ENCODE measurements at regions not wholly inside any gene's neighbourhood (a gene's known extent, or its start where the extent isn't known, plus 50 kb on each side); places are given as distances from the start of the nearest gene placed in this dataset.
"Not testable (repeated sequence)": the region's sequence is repeated elsewhere in the genome, so short reads cannot be mapped to it uniquely, and the experiment has no call there.

DNA sequence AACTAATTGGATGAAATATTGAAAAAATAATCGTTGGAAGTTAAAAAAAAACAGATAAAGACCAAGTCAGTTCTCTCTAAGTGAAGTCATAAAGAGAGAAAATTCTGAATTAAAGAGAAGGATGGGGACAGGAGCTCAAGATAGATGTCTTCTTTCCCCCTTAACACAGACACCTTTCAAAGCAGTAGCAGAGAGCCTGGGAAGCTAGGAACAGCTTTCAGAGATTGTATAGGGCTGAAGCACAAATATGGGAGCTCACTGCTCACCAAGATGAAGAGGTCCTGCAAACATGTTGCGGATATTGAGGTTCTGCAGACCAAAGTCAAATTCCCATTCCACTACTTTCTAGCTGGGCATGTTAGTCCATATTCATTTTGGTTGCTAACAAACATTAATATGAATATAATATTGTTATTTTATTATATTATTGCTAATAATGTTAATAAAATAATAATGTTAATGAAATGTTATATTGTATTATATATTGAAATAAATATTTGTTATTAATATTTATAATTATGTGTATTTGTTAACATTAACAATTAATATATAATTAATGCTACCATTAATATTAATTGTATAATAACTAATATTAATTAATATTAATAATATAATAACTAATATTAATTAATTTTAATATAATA, 319.1 kb downstream of the OXSM start:
- no peak for FAIRE-seq
- DNase-seq (ENCODE audit: insufficient read length, low spot score): no peak
- TF ChIP-seq TAF1 (IDR thresholded peaks at IDR 0.05; ENCODE audit: low read depth, low read length) (no peak), SPI1 (IDR thresholded peaks at IDR 0.05; ENCODE audit: low read depth, low read length) (no peak), POLR2AphosphoS5 (IDR thresholded peaks at IDR 0.05; ENCODE audit: low read depth, low read length) (no peak), PAX5 (IDR thresholded peaks at IDR 0.05; ENCODE audit: insufficient read depth, low read length, severe bottlenecking) (no peak), POLR2A (IDR thresholded peaks at IDR 0.05; ENCODE audit: low read depth, low read length) (no peak), POU2F2 (IDR thresholded peaks at IDR 0.05; ENCODE audit: low read depth, low read length) (no peak)

DNA sequence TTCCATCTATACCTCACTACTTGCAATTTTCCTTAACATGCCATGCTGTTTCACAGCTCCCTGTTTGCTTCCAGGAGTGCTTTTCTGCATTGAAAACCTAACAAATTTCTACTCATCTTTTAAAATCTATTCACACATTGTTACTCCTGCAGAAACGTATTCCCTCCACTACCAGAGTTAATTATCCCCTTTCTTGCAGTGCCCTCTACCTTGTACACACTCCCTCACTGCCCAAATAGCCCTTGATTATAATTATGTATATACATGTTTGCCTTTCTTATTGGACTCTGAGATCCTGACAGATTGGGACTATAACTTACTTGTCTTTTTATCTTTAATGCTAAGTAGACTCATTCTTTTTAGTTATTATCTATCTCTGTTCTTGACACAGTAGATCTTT, 325.0 kb downstream of the OXSM start:
- TF ChIP-seq POLR2AphosphoS5 (IDR thresholded peaks at IDR 0.05; ENCODE audit: low read depth, low read length) (no peak), POLR2A (IDR thresholded peaks at IDR 0.05; ENCODE audit: low read depth, low read length) (no peak), SPI1 (IDR thresholded peaks at IDR 0.05; ENCODE audit: low read depth, low read length) (no peak), PAX5 (IDR thresholded peaks at IDR 0.05; ENCODE audit: insufficient read depth, low read length, severe bottlenecking) (no peak), POU2F2 (IDR thresholded peaks at IDR 0.05; ENCODE audit: low read depth, low read length) (no peak), TAF1 (IDR thresholded peaks at IDR 0.05; ENCODE audit: low read depth, low read length) (no peak)
- no peak for DNase-seq (ENCODE audit: insufficient read length, low spot score)
- no peak for FAIRE-seq

DNA sequence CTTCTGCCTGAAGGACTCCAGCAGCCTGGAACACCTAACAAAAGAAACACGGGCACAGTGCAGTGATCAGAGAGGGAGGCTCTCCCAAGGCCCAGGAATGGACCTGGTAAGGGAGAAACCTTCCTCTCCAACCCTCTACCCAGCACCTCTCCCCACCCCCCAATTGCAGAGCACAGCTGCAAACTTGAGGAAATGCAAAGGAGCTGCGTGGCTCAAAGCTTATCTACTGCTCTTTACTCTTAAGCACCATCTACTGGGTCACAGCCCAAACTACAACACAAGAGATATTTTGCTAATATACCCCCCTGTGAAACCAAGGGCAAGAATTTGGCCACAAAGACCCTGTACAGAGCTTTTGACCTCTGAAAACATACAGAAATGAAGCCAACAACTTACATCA, 328.3 kb downstream of the OXSM start:
- TF ChIP-seq PAX5 (IDR thresholded peaks at IDR 0.05; ENCODE audit: insufficient read depth, low read length, severe bottlenecking): no peak
- TF ChIP-seq POLR2A (IDR thresholded peaks at IDR 0.05; ENCODE audit: low read depth, low read length): no peak
- no peak for TF ChIP-seq POU2F2 (IDR thresholded peaks at IDR 0.05; ENCODE audit: low read depth, low read length)
- TF ChIP-seq SPI1 (IDR thresholded peaks at IDR 0.05; ENCODE audit: low read depth, low read length): no peak
- TF ChIP-seq TAF1 (IDR thresholded peaks at IDR 0.05; ENCODE audit: low read depth, low read length): no peak
- TF ChIP-seq POLR2AphosphoS5 (IDR thresholded peaks at IDR 0.05; ENCODE audit: low read depth, low read length): no peak
- FAIRE-seq (no peak), DNase-seq (ENCODE audit: insufficient read length, low spot score) (no peak)

DNA sequence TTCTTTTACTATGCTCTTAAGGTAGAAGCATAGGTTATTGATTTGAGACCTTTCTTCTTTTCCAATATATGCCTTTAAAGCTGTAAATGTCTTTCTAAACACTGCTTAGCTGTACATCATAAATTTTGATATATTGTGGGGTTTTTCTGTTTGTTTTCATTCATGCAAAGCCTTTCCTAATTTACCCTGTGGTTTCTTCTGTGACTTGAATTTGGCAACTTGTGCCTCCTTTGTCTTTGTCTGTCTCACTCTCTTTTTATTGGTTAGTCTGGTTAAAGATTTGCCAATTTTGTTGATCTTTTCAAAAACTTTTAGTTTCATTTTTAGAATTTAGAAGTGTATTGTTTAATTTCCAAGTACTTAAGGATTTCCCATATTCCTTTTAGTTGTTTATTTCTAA, 343.1 kb downstream of the OXSM start:
- DNase-seq (ENCODE audit: insufficient read length, low spot score) (no peak), FAIRE-seq (no peak)
- no peak for TF ChIP-seq TAF1 (IDR thresholded peaks at IDR 0.05; ENCODE audit: low read depth, low read length)
- no peak for TF ChIP-seq SPI1 (IDR thresholded peaks at IDR 0.05; ENCODE audit: low read depth, low read length)
- TF ChIP-seq POLR2AphosphoS5 (IDR thresholded peaks at IDR 0.05; ENCODE audit: low read depth, low read length): no peak
- TF ChIP-seq PAX5 (IDR thresholded peaks at IDR 0.05; ENCODE audit: insufficient read depth, low read length, severe bottlenecking): no peak
- TF ChIP-seq POU2F2 (IDR thresholded peaks at IDR 0.05; ENCODE audit: low read depth, low read length): no peak
- TF ChIP-seq POLR2A (IDR thresholded peaks at IDR 0.05; ENCODE audit: low read depth, low read length): no peak

DNA sequence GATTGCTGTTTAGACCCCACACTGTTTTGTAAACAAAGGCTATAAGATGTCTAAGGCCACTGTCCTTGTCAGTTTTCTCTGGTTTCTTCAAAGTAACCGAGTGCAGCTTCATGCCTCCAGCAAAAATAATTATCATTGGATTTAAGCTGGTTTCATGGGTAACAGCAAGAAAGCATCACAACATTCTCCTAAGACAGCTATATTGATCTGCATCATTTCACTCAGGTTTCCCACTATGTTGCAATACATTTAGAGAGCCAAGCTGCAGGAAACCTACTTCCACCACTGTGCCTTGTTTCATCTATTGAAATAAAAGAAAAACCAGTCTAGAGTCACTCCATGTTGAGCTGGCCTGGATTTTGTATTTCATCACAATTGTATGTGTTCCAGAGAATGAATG, 351.4 kb downstream of the OXSM start:
- DNase-seq (ENCODE audit: insufficient read length, low spot score): no peak
- TF ChIP-seq POLR2A (IDR thresholded peaks at IDR 0.05; ENCODE audit: low read depth, low read length): no peak
- no peak for TF ChIP-seq TAF1 (IDR thresholded peaks at IDR 0.05; ENCODE audit: low read depth, low read length)
- TF ChIP-seq POU2F2 (IDR thresholded peaks at IDR 0.05; ENCODE audit: low read depth, low read length): no peak
- TF ChIP-seq SPI1 (IDR thresholded peaks at IDR 0.05; ENCODE audit: low read depth, low read length): no peak
- FAIRE-seq: no peak

DNA sequence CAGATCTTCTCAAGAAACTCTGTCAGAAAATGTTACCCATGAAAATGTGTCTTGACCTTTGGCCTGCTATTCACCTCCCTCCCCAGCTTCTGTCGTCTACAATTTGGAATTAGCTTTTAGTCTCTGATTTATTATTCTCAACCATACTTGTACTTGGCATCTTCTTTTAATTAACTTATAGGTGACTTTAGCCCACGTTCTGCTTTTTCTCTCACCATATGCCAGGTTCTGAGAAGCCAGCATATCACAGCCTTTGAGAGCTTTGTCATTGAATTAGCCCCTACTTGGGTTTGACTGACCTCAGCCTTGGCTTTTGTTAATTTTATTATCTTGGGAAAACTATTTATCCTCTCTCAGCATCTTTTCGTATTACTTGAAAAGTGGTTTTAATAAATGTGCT, 355.9 kb downstream of the OXSM start:
- FAIRE-seq (no peak), DNase-seq (ENCODE audit: insufficient read length, low spot score) (no peak)
- no peak for TF ChIP-seq POLR2A (IDR thresholded peaks at IDR 0.05; ENCODE audit: low read depth, low read length)
- no peak for TF ChIP-seq POU2F2 (IDR thresholded peaks at IDR 0.05; ENCODE audit: low read depth, low read length)
- TF ChIP-seq SPI1 (IDR thresholded peaks at IDR 0.05; ENCODE audit: low read depth, low read length): no peak
- no peak for TF ChIP-seq POLR2AphosphoS5 (IDR thresholded peaks at IDR 0.05; ENCODE audit: low read depth, low read length)
- no peak for TF ChIP-seq TAF1 (IDR thresholded peaks at IDR 0.05; ENCODE audit: low read depth, low read length)
- TF ChIP-seq PAX5 (IDR thresholded peaks at IDR 0.05; ENCODE audit: insufficient read depth, low read length, severe bottlenecking): no peak

DNA sequence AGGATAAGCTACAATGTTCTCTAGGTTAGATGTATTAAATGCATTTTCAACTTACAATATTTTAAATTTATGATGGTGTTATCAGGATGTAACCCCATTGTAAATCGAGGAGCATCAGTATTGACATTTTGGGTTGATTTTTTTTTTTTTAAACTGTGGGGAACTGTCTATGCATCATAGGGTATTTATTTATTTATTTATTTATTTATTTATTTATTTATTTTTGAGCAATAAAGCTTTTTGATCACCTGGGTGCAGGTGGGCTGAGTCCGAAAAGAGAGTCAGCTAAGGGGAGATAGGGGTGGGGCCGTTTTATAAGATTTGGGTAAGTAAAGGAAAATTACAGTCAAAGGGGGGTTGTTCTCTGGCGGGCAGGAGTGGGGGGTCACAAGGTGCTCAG, 367.5 kb downstream of the OXSM start:
- not testable (repeated sequence) for DNase-seq (ENCODE audit: insufficient read length, low spot score); FAIRE-seq

DNA sequence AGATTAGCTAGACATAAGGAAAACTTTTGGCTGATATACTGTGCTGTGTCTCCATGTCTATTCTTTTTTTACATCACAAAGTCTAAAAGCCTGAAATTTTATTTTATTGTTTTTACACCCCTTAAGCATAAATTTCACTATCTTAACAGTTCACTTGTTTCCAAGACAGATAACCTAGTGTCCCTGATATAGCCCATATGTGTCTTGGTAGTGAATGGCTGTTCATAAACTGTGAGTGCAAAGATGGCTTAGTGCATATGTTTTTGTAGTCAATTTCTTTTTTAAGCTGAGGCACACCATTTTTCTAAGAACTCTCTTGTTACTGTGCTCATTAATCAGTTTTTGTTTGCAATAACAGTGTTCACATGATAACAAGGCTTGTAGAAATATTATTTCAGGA, 381.1 kb downstream of the OXSM start:
- TF ChIP-seq POLR2AphosphoS5 (IDR thresholded peaks at IDR 0.05; ENCODE audit: low read depth, low read length): no peak
- no peak for TF ChIP-seq POLR2A (IDR thresholded peaks at IDR 0.05; ENCODE audit: low read depth, low read length)
- no peak for TF ChIP-seq PAX5 (IDR thresholded peaks at IDR 0.05; ENCODE audit: insufficient read depth, low read length, severe bottlenecking)
- no peak for TF ChIP-seq SPI1 (IDR thresholded peaks at IDR 0.05; ENCODE audit: low read depth, low read length)
- no peak for TF ChIP-seq POU2F2 (IDR thresholded peaks at IDR 0.05; ENCODE audit: low read depth, low read length)
- no peak for TF ChIP-seq TAF1 (IDR thresholded peaks at IDR 0.05; ENCODE audit: low read depth, low read length)
- DNase-seq (ENCODE audit: insufficient read length, low spot score) (no peak), FAIRE-seq (no peak)

DNA sequence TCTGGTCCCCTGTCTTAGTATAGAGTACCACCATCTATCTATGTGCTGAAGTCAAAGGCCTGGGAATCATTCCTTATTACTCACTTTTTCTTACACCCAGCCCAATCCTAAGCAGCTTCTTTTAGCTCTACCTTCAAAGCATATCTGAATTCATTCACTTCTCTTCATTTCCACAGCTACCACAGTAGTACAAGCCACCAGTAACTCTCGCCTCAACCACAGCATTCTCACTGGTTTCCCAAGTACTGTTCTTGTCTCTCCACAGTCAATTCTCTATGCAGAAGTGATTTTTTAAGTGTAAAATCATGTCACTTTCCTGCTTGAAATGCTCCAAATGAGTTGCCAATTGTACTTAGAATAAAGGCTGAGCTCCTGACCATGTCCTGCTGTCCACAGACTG, 401.7 kb downstream of the OXSM start:
- DNase-seq (ENCODE audit: insufficient read length, low spot score) (no peak), FAIRE-seq (no peak)
- no peak for TF ChIP-seq TAF1 (IDR thresholded peaks at IDR 0.05; ENCODE audit: low read depth, low read length)
- TF ChIP-seq POLR2A (IDR thresholded peaks at IDR 0.05; ENCODE audit: low read depth, low read length): no peak
- TF ChIP-seq SPI1 (IDR thresholded peaks at IDR 0.05; ENCODE audit: low read depth, low read length): no peak
- no peak for TF ChIP-seq PAX5 (IDR thresholded peaks at IDR 0.05; ENCODE audit: insufficient read depth, low read length, severe bottlenecking)
- no peak for TF ChIP-seq POLR2AphosphoS5 (IDR thresholded peaks at IDR 0.05; ENCODE audit: low read depth, low read length)
- TF ChIP-seq POU2F2 (IDR thresholded peaks at IDR 0.05; ENCODE audit: low read depth, low read length): no peak

DNA sequence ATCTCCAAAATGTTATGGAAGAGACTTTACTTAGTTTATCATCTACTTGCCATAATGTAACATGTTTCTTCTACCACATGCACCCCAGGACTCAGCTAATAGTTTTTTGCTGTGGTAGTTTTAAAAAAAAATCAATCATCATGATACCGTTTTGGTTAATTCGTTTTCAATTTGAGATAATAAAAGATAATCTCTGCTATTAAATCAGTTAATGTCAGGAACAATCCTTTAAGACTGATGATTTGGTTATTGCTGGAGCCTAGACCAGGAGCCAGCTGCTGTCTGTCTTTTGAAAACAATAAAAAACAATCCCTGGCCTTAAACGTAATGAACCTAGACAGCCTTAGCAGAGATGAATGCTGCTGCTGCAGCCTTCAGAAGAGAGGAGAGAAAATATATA, 403.7 kb downstream of the OXSM start:
- FAIRE-seq (no peak), DNase-seq (ENCODE audit: insufficient read length, low spot score) (no peak)
- TF ChIP-seq POLR2AphosphoS5 (IDR thresholded peaks at IDR 0.05; ENCODE audit: low read depth, low read length): no peak
- TF ChIP-seq PAX5 (IDR thresholded peaks at IDR 0.05; ENCODE audit: insufficient read depth, low read length, severe bottlenecking): no peak
- TF ChIP-seq POU2F2 (IDR thresholded peaks at IDR 0.05; ENCODE audit: low read depth, low read length): no peak
- TF ChIP-seq SPI1 (IDR thresholded peaks at IDR 0.05; ENCODE audit: low read depth, low read length): no peak
- no peak for TF ChIP-seq POLR2A (IDR thresholded peaks at IDR 0.05; ENCODE audit: low read depth, low read length)
- no peak for TF ChIP-seq TAF1 (IDR thresholded peaks at IDR 0.05; ENCODE audit: low read depth, low read length)

All from GM12891 (cell line).